Heart left ventricle (tissue), 16 donors: ENCODE measurements at regions not wholly inside any gene's neighbourhood (a gene's known extent, or its start where the extent isn't known, plus 50 kb on each side); places are given as distances from the start of the nearest gene placed in this dataset.
"Not testable (repeated sequence)": the region's sequence is repeated elsewhere in the genome, so short reads cannot be mapped to it uniquely, and the experiment has no call there.

Source experiments
- ATAC-seq, 4 donors: fragments of 200-7000 bp; cut with Tn5 transposase; one replicate each; pipeline ENCODE4 v1.9.1; 2020 to 2022; ENCODE audit warnings: moderate library complexity in 4 of 4, mild to moderate bottlenecking in 3 of 4, moderate number of reproducible peaks in 1 of 4
- DNase-seq, 5 donors: peaks; one replicate each; pipeline ENCODE4 v3.0.0-alpha.2; 2020
- H3K27ac ChIP-seq, 12 donors: fragments of 200-600 bp; sonication (generic) in 4 of 12; one replicate each; pipeline versions ENCODE4 v1.5.0 to v1.8.0; 2016 to 2022; ENCODE audit warnings: mild to moderate bottlenecking in 2 of 12
- H3K27me3 ChIP-seq, 9 donors: fragments of 200-600 bp; sonication (generic) in 2 of 9; one replicate each; pipeline versions ENCODE4 v1.5.1 to v1.8.0; 2016 to 2022; ENCODE audit warnings: mild to moderate bottlenecking in 3 of 9
- H3K36me3 ChIP-seq, 9 donors: fragments of 200-600 bp; sonication (generic) in 2 of 9; one replicate each; pipeline versions ENCODE4 v1.5.0 to v1.8.0; 2018 to 2022; ENCODE audit warnings: mild to moderate bottlenecking in 2 of 9
- H3K4me1 ChIP-seq, 12 donors: fragments of 200-600 bp; sonication (generic) in 4 of 12; one replicate each; pipeline versions ENCODE4 v1.5.0 to v1.8.0; 2016 to 2022; ENCODE audit warnings: mild to moderate bottlenecking in 3 of 12
- H3K4me3 ChIP-seq, 12 donors: fragments of 200-600 bp; sonication (generic) in 4 of 12; one replicate each; pipeline versions ENCODE4 v1.5.0 to v1.8.0; 2017 to 2022; ENCODE audit warnings: mild to moderate bottlenecking in 9 of 12, moderate library complexity in 4 of 12
- H3K9me3 ChIP-seq, 12 donors: fragments of 200-600 bp; sonication (generic) in 4 of 12; one replicate each; pipeline versions ENCODE4 v1.5.0 to v1.8.0; 2016 to 2022; ENCODE audit warnings: mild to moderate bottlenecking in 1 of 12
- POLR2A ChIP-seq, 2 donors: fragments of 450-650 bp; IDR thresholded peaks; one replicate each; pipeline ENCODE4 v1.6.1; 2017; ENCODE audit warnings: antibody characterized with exemption in 2 of 2, mild to moderate bottlenecking in 2 of 2, moderate library complexity in 2 of 2
- WGBS, 4 donors: extraction: QIAGEN DNeasy Blood & Tissue Kit in 2 of 4; methylation state at CpG; one replicate each; pipeline versions ENCODE4 v1.1.5 to v1.1.7; 2013 to 2018; 5-methylcytosine and 5-hydroxymethylcytosine counted together
- intact Hi-C, 10 donors: fragments of 100-400 bp; cut with DNase I; formaldehyde crosslinking; loops; one replicate each; pipeline versions ENCODE4 v1.11.1 to v1.14.2; 2022
- TF ChIP-seq, protein P1 (sequence below), 12 donors: fragments of 200-600 bp; sonication (generic) in 4 of 12; IDR thresholded peaks; one replicate each; pipeline versions ENCODE4 v1.5.0 to v1.8.0; 2018 to 2022; ENCODE audit warnings: antibody characterized with exemption in 12 of 12, mild to moderate bottlenecking in 5 of 12
- donor health status: ischemic (EF 13 %, LVEDD 7.1; RV severe dilation, severe dysfunction).
- donor health status: healthy with polysubstance abuse.
- donor health status: DM: no; HTN: yes; CAD: no.
- donor health status: DM: no; HTN: no; CAD: no.
- donor health status: ischemic (EF 25% LVEDD 6.9; RV normal size, moderate dysfunction).
- donor health status: ischemic (EF 25% LVEDD 5.7; RV mildly dilated, moderate dysfunction).
- donor health status: healthy.
- donor health status: DM: yes; HTN: yes; CAD: no.
- donor health status: ischemic (EF 35%, LVEDD 5.7; RV mildly dilated, moderate dysfunction).
- donor health status: nonischemic (EF 11% LVEDD 7.7; RV severe dilation, severe dysfunction).
- donor health status: DM: yes; HTN: yes; CAD: no.
- donor health status: PGD.
- donor health status: ischemic (EF 29% LVEDD 5.4; RV normal size, mild dysfunction).
- donor health status: nonischemic (EF 23%, LVEDD 6.1; RV moderate dilation, normal function).

- H3K9me3 ChIP-seq = no peaks in the 10 kb centered on the region
- H3K4me1 ChIP-seq = no peaks in the 10 kb centered on the region
- no peak for DNase-seq
- TF ChIP-seq POLR2A (IDR thresholded peaks at IDR 0.05) = no peak
- TF ChIP-seq, protein P1, sequence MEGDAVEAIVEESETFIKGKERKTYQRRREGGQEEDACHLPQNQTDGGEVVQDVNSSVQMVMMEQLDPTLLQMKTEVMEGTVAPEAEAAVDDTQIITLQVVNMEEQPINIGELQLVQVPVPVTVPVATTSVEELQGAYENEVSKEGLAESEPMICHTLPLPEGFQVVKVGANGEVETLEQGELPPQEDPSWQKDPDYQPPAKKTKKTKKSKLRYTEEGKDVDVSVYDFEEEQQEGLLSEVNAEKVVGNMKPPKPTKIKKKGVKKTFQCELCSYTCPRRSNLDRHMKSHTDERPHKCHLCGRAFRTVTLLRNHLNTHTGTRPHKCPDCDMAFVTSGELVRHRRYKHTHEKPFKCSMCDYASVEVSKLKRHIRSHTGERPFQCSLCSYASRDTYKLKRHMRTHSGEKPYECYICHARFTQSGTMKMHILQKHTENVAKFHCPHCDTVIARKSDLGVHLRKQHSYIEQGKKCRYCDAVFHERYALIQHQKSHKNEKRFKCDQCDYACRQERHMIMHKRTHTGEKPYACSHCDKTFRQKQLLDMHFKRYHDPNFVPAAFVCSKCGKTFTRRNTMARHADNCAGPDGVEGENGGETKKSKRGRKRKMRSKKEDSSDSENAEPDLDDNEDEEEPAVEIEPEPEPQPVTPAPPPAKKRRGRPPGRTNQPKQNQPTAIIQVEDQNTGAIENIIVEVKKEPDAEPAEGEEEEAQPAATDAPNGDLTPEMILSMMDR (IDR thresholded peaks at IDR 0.05) = no peak
- H3K27ac ChIP-seq = no peak overlapping the region
- intact Hi-C loops = no loop called here
- H3K27me3 ChIP-seq = peaks cover 0 to 6% (median 0%) of the 10 kb centered on the region in 9 donors
- H3K36me3 ChIP-seq = no peaks in the 10 kb centered on the region
- ATAC-seq = no peak
- no peak overlapping the region for H3K4me3 ChIP-seq
Measured at GRCh38 chr10:120047926-120048325, 155.4 kb downstream of the SEC23IP start.

DNA sequence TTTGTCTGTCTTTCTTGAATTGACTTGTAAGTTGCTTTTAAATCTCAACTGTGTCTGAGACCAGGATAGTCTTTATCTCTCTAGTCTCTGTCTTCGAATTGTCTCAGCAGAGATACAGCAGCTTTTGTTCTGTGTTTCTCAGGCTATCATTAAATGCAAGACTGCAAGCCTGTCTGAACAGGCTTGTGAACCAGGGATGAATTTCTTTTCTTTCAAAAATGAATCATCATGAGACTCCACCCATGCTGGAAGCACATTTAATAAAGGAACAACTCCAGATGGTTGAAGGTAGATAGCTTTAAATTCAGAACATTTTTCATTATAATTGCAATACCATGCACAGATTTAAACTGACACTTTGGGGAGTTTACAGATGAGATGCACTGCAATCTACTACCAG, 155.9 kb downstream of the SEC23IP start:
- no peak for ATAC-seq
- intact Hi-C loops = no loop called here
- TF ChIP-seq POLR2A (IDR thresholded peaks at IDR 0.05) = no peak
- TF ChIP-seq, protein P1 (IDR thresholded peaks at IDR 0.05) = no peak
- no peak overlapping the region for H3K27ac ChIP-seq
- peaks cover 0 to 6% (median 0%) of the 10 kb centered on the region in 9 donors for H3K27me3 ChIP-seq
- no peak for DNase-seq
- WGBS, 4 donors = 38 to 55% (median 47%) methylated on average over 1 of the region's 1 CpG
- H3K36me3 ChIP-seq = no peaks in the 10 kb centered on the region
- H3K4me3 ChIP-seq = no peak overlapping the region
- H3K9me3 ChIP-seq = no peaks in the 10 kb centered on the region
- no peaks in the 10 kb centered on the region for H3K4me1 ChIP-seq

DNA sequence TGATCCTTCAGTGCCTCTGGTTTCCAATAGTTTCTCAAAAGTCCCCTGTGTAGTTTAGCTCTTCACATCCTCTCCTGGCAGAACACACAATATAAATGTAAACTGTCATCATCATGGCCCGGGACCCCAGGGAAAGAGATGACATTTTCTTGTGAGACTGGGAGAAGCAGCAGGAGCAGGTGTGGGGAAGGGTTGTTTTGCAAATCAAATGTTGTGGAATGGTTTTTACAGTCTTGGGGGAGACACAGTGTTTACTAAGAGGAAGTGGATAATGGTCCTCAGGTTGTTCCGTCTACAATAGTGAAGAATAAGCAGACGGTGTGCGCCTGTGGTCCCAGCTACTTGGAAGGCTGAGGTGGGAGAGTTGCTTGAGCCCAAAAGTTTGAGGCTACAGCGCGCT, 159.1 kb downstream of the SEC23IP start:
- H3K27me3 ChIP-seq = peaks cover 0 to 6% (median 0%) of the 10 kb centered on the region in 9 donors
- no peak overlapping the region for H3K27ac ChIP-seq
- peaks cover 0 to 2% (median 0%) of the 10 kb centered on the region in 12 donors for H3K9me3 ChIP-seq
- no peaks in the 10 kb centered on the region for H3K36me3 ChIP-seq
- TF ChIP-seq POLR2A (IDR thresholded peaks at IDR 0.05) = no peak
- TF ChIP-seq, protein P1 (IDR thresholded peaks at IDR 0.05) = no peak
- DNase-seq (no peak), ATAC-seq (no peak)
- intact Hi-C loops = no loop called here
- no peaks in the 10 kb centered on the region for H3K4me1 ChIP-seq
- no peak overlapping the region for H3K4me3 ChIP-seq
- 73 to 83% (median 75%) methylated on average over 6 of the region's 6 CpGs for WGBS, 4 donors

GRCh38 chr10:120052964-120053702, 160.6 kb downstream of the SEC23IP start:
- H3K27ac ChIP-seq = no peak overlapping the region
- H3K27me3 ChIP-seq = peaks cover 0 to 6% (median 0%) of the 10 kb centered on the region in 9 donors
- peaks cover 0 to 6% (median 0%) of the 10 kb centered on the region in 12 donors for H3K9me3 ChIP-seq
- DNase-seq (no peak), ATAC-seq (no peak)
- no peak overlapping the region for H3K4me3 ChIP-seq
- TF ChIP-seq, protein P1 (IDR thresholded peaks at IDR 0.05) = no peak
- no peak for TF ChIP-seq POLR2A (IDR thresholded peaks at IDR 0.05)
- H3K36me3 ChIP-seq = no peaks in the 10 kb centered on the region
- H3K4me1 ChIP-seq = no peaks in the 10 kb centered on the region
- 53 to 65% (median 58%) methylated on average over 1 of the region's 1 CpG for WGBS, 4 donors
- intact Hi-C loops = no loop called here

GRCh38 chr10:120059790-120060189, 167.3 kb downstream of the SEC23IP start:
- intact Hi-C loops, DNase-seq, H3K36me3 ChIP-seq, H3K27ac ChIP-seq, H3K4me1 ChIP-seq, ATAC-seq, H3K4me3 ChIP-seq, H3K9me3 ChIP-seq: not testable (repeated sequence)
- 91 to 95% (median 94%) methylated on average over 5 of the region's 5 CpGs for WGBS, 4 donors
- peaks cover 0 to 11% (median 0%) of the 10 kb centered on the region in 9 donors for H3K27me3 ChIP-seq
